ENCODE measurements at regions not wholly inside any gene's neighbourhood (a gene's known extent, or its start where the extent isn't known, plus 50 kb on each side); places are given as distances from the start of the nearest gene placed in this dataset.
"Not testable (repeated sequence)": the region's sequence is repeated elsewhere in the genome, so short reads cannot be mapped to it uniquely, and the experiment has no call there.

GRCh38 chr7:75201606-75202079, 109.3 kb downstream of the GTF2IRD2B start:
- H3K9ac ChIP-seq (ENCODE audit: low read depth in 2 of 2, low read length in 2 of 2); H3K36me3 ChIP-seq; H3K4me1 ChIP-seq; H3K27me3 ChIP-seq; H3K9me3 ChIP-seq; DNase-seq; H3K27ac ChIP-seq; intact Hi-C loops (cut with DNase I); H3K4me3 ChIP-seq: not testable (repeated sequence)

GRCh38 chr7:75205367-75206085, 113.1 kb downstream of the GTF2IRD2B start:
- H3K4me1 ChIP-seq; intact Hi-C loops (cut with DNase I); H3K9ac ChIP-seq (ENCODE audit: low read depth in 2 of 2, low read length in 2 of 2); H3K4me3 ChIP-seq; H3K27me3 ChIP-seq; H3K27ac ChIP-seq; H3K9me3 ChIP-seq; DNase-seq; H3K36me3 ChIP-seq: not testable (repeated sequence)

GRCh38 chr7:75215460-75215859, 123.1 kb downstream of the GTF2IRD2B start:
- H3K4me3 ChIP-seq; H3K9me3 ChIP-seq; H3K36me3 ChIP-seq; intact Hi-C loops (cut with DNase I); H3K4me1 ChIP-seq; H3K27ac ChIP-seq; DNase-seq; H3K27me3 ChIP-seq; H3K9ac ChIP-seq (ENCODE audit: low read depth in 2 of 2, low read length in 2 of 2): not testable (repeated sequence)

- H3K4me1 ChIP-seq; H3K9me3 ChIP-seq; intact Hi-C loops (cut with DNase I); H3K9ac ChIP-seq (ENCODE audit: low read depth in 2 of 2, low read length in 2 of 2); H3K27ac ChIP-seq; H3K4me3 ChIP-seq; H3K27me3 ChIP-seq; H3K36me3 ChIP-seq; DNase-seq: not testable (repeated sequence)
Measured at GRCh38 chr7:75216963-75217362, 124.6 kb downstream of the GTF2IRD2B start.

GRCh38 chr7:75226102-75226501, 133.7 kb downstream of the GTF2IRD2B start:
- H3K4me1 ChIP-seq; H3K27ac ChIP-seq; H3K9me3 ChIP-seq; DNase-seq; H3K27me3 ChIP-seq; H3K4me3 ChIP-seq; H3K36me3 ChIP-seq; intact Hi-C loops (cut with DNase I); H3K9ac ChIP-seq (ENCODE audit: low read depth in 2 of 2, low read length in 2 of 2): not testable (repeated sequence)

- H3K9me3 ChIP-seq; intact Hi-C loops (cut with DNase I): not testable (repeated sequence)
Measured at GRCh38 chr7:75229558-75229957, 137.2 kb downstream of the GTF2IRD2B start.

GRCh38 chr7:75230558-75230957, 138.2 kb downstream of the GTF2IRD2B start:
- H3K9me3 ChIP-seq; H3K27me3 ChIP-seq; intact Hi-C loops (cut with DNase I); H3K36me3 ChIP-seq; DNase-seq; H3K27ac ChIP-seq; H3K4me3 ChIP-seq; H3K4me1 ChIP-seq; H3K9ac ChIP-seq (ENCODE audit: low read depth in 2 of 2, low read length in 2 of 2): not testable (repeated sequence)

More at GRCh38 chr7:75229558-75229957, 137.2 kb downstream of the GTF2IRD2B start:
- DNase-seq; H3K27ac ChIP-seq; H3K4me1 ChIP-seq; H3K4me3 ChIP-seq; H3K9ac ChIP-seq (ENCODE audit: low read depth in 2 of 2, low read length in 2 of 2); H3K27me3 ChIP-seq; H3K36me3 ChIP-seq: not testable (repeated sequence)

- H3K4me1 ChIP-seq; H3K9ac ChIP-seq (ENCODE audit: low read depth in 2 of 2, low read length in 2 of 2); H3K27me3 ChIP-seq; H3K4me3 ChIP-seq; H3K9me3 ChIP-seq; H3K27ac ChIP-seq; DNase-seq; H3K36me3 ChIP-seq; intact Hi-C loops (cut with DNase I): not testable (repeated sequence)
Measured at GRCh38 chr7:75235092-75235826, 142.9 kb downstream of the GTF2IRD2B start.

- H3K27me3 ChIP-seq; H3K9ac ChIP-seq (ENCODE audit: low read depth in 2 of 2, low read length in 2 of 2); H3K4me1 ChIP-seq; DNase-seq; H3K9me3 ChIP-seq; H3K36me3 ChIP-seq; H3K4me3 ChIP-seq; H3K27ac ChIP-seq; intact Hi-C loops (cut with DNase I): not testable (repeated sequence)
Measured at GRCh38 chr7:75235827-75236167, 143.4 kb downstream of the GTF2IRD2B start.

- H3K9me3 ChIP-seq; H3K27ac ChIP-seq; H3K9ac ChIP-seq (ENCODE audit: low read depth in 2 of 2, low read length in 2 of 2); H3K4me3 ChIP-seq; intact Hi-C loops (cut with DNase I); H3K27me3 ChIP-seq; H3K36me3 ChIP-seq; H3K4me1 ChIP-seq: not testable (repeated sequence)
- peak; percentile 17 for DNase-seq
Measured at GRCh38 chr7:75237255-75238187, 145.1 kb downstream of the GTF2IRD2B start.

GRCh38 chr7:75238309-75238708, 145.9 kb downstream of the GTF2IRD2B start:
- H3K4me1 ChIP-seq; H3K27ac ChIP-seq; H3K9ac ChIP-seq (ENCODE audit: low read depth in 2 of 2, low read length in 2 of 2); H3K4me3 ChIP-seq; DNase-seq; intact Hi-C loops (cut with DNase I); H3K36me3 ChIP-seq; H3K27me3 ChIP-seq; H3K9me3 ChIP-seq: not testable (repeated sequence)

GRCh38 chr7:75243638-75244037, 151.2 kb downstream of the GTF2IRD2B start:
- intact Hi-C loops (cut with DNase I); H3K4me1 ChIP-seq; H3K4me3 ChIP-seq; H3K27me3 ChIP-seq; H3K27ac ChIP-seq; H3K36me3 ChIP-seq; H3K9ac ChIP-seq (ENCODE audit: low read depth in 2 of 2, low read length in 2 of 2); DNase-seq; H3K9me3 ChIP-seq: not testable (repeated sequence)

GRCh38 chr7:75248216-75248615, 147.2 kb upstream of the TRIM73 start:
- intact Hi-C loops (cut with DNase I): not testable (repeated sequence)

More at GRCh38 chr7:75248216-75248615, 147.2 kb upstream of the TRIM73 start:
- not testable (repeated sequence) for H3K27ac ChIP-seq; DNase-seq; H3K4me3 ChIP-seq; H3K9me3 ChIP-seq; H3K36me3 ChIP-seq; H3K27me3 ChIP-seq; H3K9ac ChIP-seq (ENCODE audit: low read depth in 2 of 2, low read length in 2 of 2); H3K4me1 ChIP-seq
